Smooth muscle cell (in vitro differentiated cells): ENCODE measurements at regions not wholly inside any gene's neighbourhood (a gene's known extent, or its start where the extent isn't known, plus 50 kb on each side); places are given as distances from the start of the nearest gene placed in this dataset.

Source experiments
- DNase-seq: peaks from one replicate; lab custom pipeline; 2025; ENCODE audit not compliant: unreplicated experiment; lab: John Stamatoyannopoulos, UW
- H2AFZ ChIP-seq: fragments of 200-600 bp; sonication (generic); 2 replicates; pipeline ENCODE4 v1.6.0; 2016; ENCODE audit warnings: antibody characterized with exemption, low read depth, mild to moderate bottlenecking
- H3F3A ChIP-seq: fragments of 200-600 bp; sonication (generic); 2 replicates; pipeline ENCODE4 v1.6.0; 2017; ENCODE audit warnings: antibody characterized with exemption, low read depth
- H3K27ac ChIP-seq: fragments of 200-600 bp; sonication (generic); 2 replicates; pipeline ENCODE4 v1.5.1; 2016; ENCODE audit warnings: low read depth, mild to moderate bottlenecking
- H3K27me3 ChIP-seq: fragments of 200-600 bp; sonication (generic); 2 replicates; pipeline ENCODE4 v1.6.1; 2016; ENCODE audit warnings: low read depth, mild to moderate bottlenecking
- H3K36me3 ChIP-seq: fragments of 200-600 bp; sonication (generic); 2 replicates; pipeline ENCODE4 v1.5.1; 2016; ENCODE audit warnings: low read depth
- H3K4me1 ChIP-seq: fragments of 200-600 bp; sonication (generic); 2 replicates; pipeline ENCODE4 v1.5.1; 2016; ENCODE audit warnings: low read depth
- H3K4me2 ChIP-seq: fragments of 200-600 bp; sonication (generic); 2 replicates; pipeline ENCODE4 v1.6.0; 2016; ENCODE audit warnings: mild to moderate bottlenecking
- H3K4me3 ChIP-seq: fragments of 200-600 bp; sonication (generic); 2 replicates; pipeline ENCODE4 v1.5.1; 2016; ENCODE audit warnings: mild to moderate bottlenecking
- H3K79me2 ChIP-seq: fragments of 200-600 bp; sonication (generic); 2 replicates; pipeline ENCODE4 v1.6.0; 2016; ENCODE audit warnings: low read depth, mild to moderate bottlenecking
- H3K9ac ChIP-seq: fragments of 200-600 bp; sonication (generic); 2 replicates; pipeline ENCODE4 v1.6.0; 2016; ENCODE audit warnings: low read depth
- H3K9me3 ChIP-seq: fragments of 200-600 bp; sonication (generic); replicated peaks from 2 replicates; pipeline ENCODE4 v1.5.1; 2016; ENCODE audit warnings: low read depth
- H4K20me1 ChIP-seq: fragments of 200-600 bp; sonication (generic); 2 replicates; pipeline ENCODE4 v1.6.0; 2016; ENCODE audit warnings: low read depth
- CTCF ChIP-seq: fragments of 200-600 bp; sonication (generic); IDR thresholded peaks from 2 replicates; pipeline ENCODE4 v1.5.1; 2017; ENCODE audit warnings: borderline replicate concordance, mild to moderate bottlenecking, antibody characterized with exemption; ENCODE audit not compliant: insufficient read depth, poor library complexity, severe bottlenecking
- WGBS: methylation state at CpG from one replicate; pipeline ENCODE4 v1.1.7; 2016; ENCODE audit warnings: low lambda C conversion rate; 5-methylcytosine and 5-hydroxymethylcytosine counted together

- Histone ChIP-seq H3K27me3 (no peaks in the 10 kb centered on the region), H3F3A (peaks cover 16% of the 10 kb centered on the region), H3K27ac (peak overlapping the region; percentile 15), H3K79me2 (no peaks in the 10 kb centered on the region), H3K36me3 (no peaks in the 10 kb centered on the region), H3K9me3 (no peaks in the 10 kb centered on the region), H3K4me1 (peaks cover 25% of the 10 kb centered on the region), H3K4me2 (peak overlapping the region; percentile 62), H3K4me3 (no peak overlapping the region), H4K20me1 (no peaks in the 10 kb centered on the region), H2AFZ (no peak overlapping the region), H3K9ac (no peak overlapping the region)
- no peak for DNase-seq
- 33% methylated on average over 1 of the region's 1 CpG for WGBS
- no peak for TF ChIP-seq CTCF
Measured at GRCh38 chr12:105468464-105468863, 138.0 kb downstream of the C12orf75 start.

GRCh38 chr12:105469211-105469610 is 138.7 kb downstream of the C12orf75 start:
- Histone ChIP-seq H4K20me1 (no peaks in the 10 kb centered on the region), H3K79me2 (no peaks in the 10 kb centered on the region), H2AFZ (peak overlapping the region; percentile 0), H3K9ac (no peak overlapping the region), H3K27me3 (no peaks in the 10 kb centered on the region), H3F3A (peaks cover 16% of the 10 kb centered on the region), H3K36me3 (no peaks in the 10 kb centered on the region), H3K9me3 (no peaks in the 10 kb centered on the region), H3K4me3 (no peak overlapping the region), H3K27ac (peak overlapping the region; percentile 60), H3K4me1 (peaks cover 25% of the 10 kb centered on the region), H3K4me2 (peak overlapping the region; percentile 62)
- no peak for DNase-seq
- no peak for TF ChIP-seq CTCF
- WGBS = 77% methylated on average over 5 of the region's 5 CpGs

GRCh38 chr12:105469701-105470100 is 139.2 kb downstream of the C12orf75 start:
- TF ChIP-seq CTCF = no peak

GRCh38 chr12:105470102-105470501 is 139.6 kb downstream of the C12orf75 start:
- Histone ChIP-seq H3K27ac (peak overlapping the region; percentile 60), H4K20me1 (no peaks in the 10 kb centered on the region), H3K36me3 (no peaks in the 10 kb centered on the region), H3K4me2 (peak overlapping the region; percentile 62), H3K9me3 (no peaks in the 10 kb centered on the region), H3K4me3 (no peak overlapping the region), H3K9ac (no peak overlapping the region), H3K4me1 (peaks cover 25% of the 10 kb centered on the region), H3K27me3 (no peaks in the 10 kb centered on the region), H3K79me2 (no peaks in the 10 kb centered on the region), H2AFZ (no peak overlapping the region), H3F3A (peaks cover 16% of the 10 kb centered on the region)
- DNase-seq = no peak
- 83% methylated on average over 2 of the region's 2 CpGs for WGBS
- no peak for TF ChIP-seq CTCF

More at GRCh38 chr12:105469701-105470100, 139.2 kb downstream of the C12orf75 start:
- Histone ChIP-seq H3K4me1 (peaks cover 25% of the 10 kb centered on the region), H3K27me3 (no peaks in the 10 kb centered on the region), H3K36me3 (no peaks in the 10 kb centered on the region), H4K20me1 (no peaks in the 10 kb centered on the region), H3K4me3 (no peak overlapping the region), H3K9me3 (no peaks in the 10 kb centered on the region), H3K9ac (no peak overlapping the region), H3K79me2 (no peaks in the 10 kb centered on the region), H3K27ac (peak overlapping the region; percentile 60), H3F3A (peaks cover 16% of the 10 kb centered on the region), H2AFZ (peak overlapping the region; percentile 0), H3K4me2 (peak overlapping the region; percentile 62)
- DNase-seq = no peak
- 24% methylated on average over 5 of the region's 5 CpGs for WGBS
